ENCODE measurements at regions not wholly inside any gene's neighbourhood (a gene's known extent, or its start where the extent isn't known, plus 50 kb on each side); places are given as distances from the start of the nearest gene placed in this dataset.

- Histone ChIP-seq H3K27ac (no peak overlapping the region), H3K4me3 (no peak overlapping the region), H3K4me1 (peaks cover 15% of the 10 kb centered on the region), H3K4me2 (peak overlapping the region; percentile 49; the same call in 2 of the 3 replicates), H3K9me3 (no peaks in the 10 kb centered on the region)
- no peak for ATAC-seq
- ChIA-PET POLR2A (no interaction called here), CTCF (no interaction called here)
- WGBS (ENCODE audit: missing lambda C conversion rate) = 79% methylated on average over 1 of the region's 1 CpG
- peak; percentile 7 for FAIRE-seq
- no peak for DNase-seq (ENCODE audit: low read depth in 1 of 2, low spot score in 1 of 2)
- TF ChIP-seq E2F6 (IDR thresholded peaks at IDR 0.05; ENCODE audit: borderline replicate concordance, low read depth) (no peak), KDM5A (IDR thresholded peaks at IDR 0.05) (no peak)
Observed at GRCh38 chr3:72411843-72412242, 436.4 kb downstream of the SHQ1 start.

- no peak for FAIRE-seq
- peaks cover 15% of the 10 kb centered on the region for H3K4me1 ChIP-seq
Observed at GRCh38 chr3:72411126-72411525, 437.1 kb downstream of the SHQ1 start.

GRCh38 chr3:72408983-72409779 is 439.1 kb downstream of the SHQ1 start:
- FAIRE-seq (no peak), DNase-seq (ENCODE audit: low read depth in 1 of 2, low spot score in 1 of 2) (no peak), ATAC-seq (no peak)
- WGBS (ENCODE audit: missing lambda C conversion rate) = 92% methylated on average over 5 of the region's 5 CpGs
- ChIA-PET POLR2A (no interaction called here), CTCF (no interaction called here)
- Histone ChIP-seq H3K4me3 (no peak overlapping the region), H3K4me1 (peaks cover 15% of the 10 kb centered on the region), H3K4me2 (no peak overlapping the region), H3K27ac (no peak overlapping the region), H3K9me3 (no peaks in the 10 kb centered on the region)
- no peak for TF ChIP-seq HEYL (CRISPR knock-in tag; IDR thresholded peaks at IDR 0.05)
- no peak for TF ChIP-seq ZFP36 (IDR thresholded peaks at IDR 0.05; ENCODE audit: borderline replicate concordance, partially characterized antibody)
- TF ChIP-seq CTCF (IDR thresholded peaks at IDR 0.05) = no peak
- TF ChIP-seq CBX8 (IDR thresholded peaks at IDR 0.05) = no peak
- TF ChIP-seq REST (IDR thresholded peaks at IDR 0.05) = no peak
- no peak for TF ChIP-seq RARB (CRISPR knock-in tag; IDR thresholded peaks at IDR 0.05)
- TF ChIP-seq NR3C1 (IDR thresholded peaks at IDR 0.05) = no peak
- no peak for TF ChIP-seq PHF8 (IDR thresholded peaks at IDR 0.05; ENCODE audit: borderline replicate concordance, low read depth)
- no peak for TF ChIP-seq MYC (IDR thresholded peaks at IDR 0.05; ENCODE audit: borderline replicate concordance, low read length)
- no peak for TF ChIP-seq SMC3 (IDR thresholded peaks at IDR 0.05)

More at GRCh38 chr3:72411126-72411525, 437.1 kb downstream of the SHQ1 start:
- no peaks in the 10 kb centered on the region for H3K9me3 ChIP-seq
- POLR2A ChIA-PET = no interaction called here
- no peak; a peak in 1 of 6 replicates for ATAC-seq
- DNase-seq (ENCODE audit: low read depth in 1 of 2, low spot score in 1 of 2) = no peak
- H3K4me2 ChIP-seq = peak overlapping the region; percentile 49
- no peak overlapping the region for H3K27ac ChIP-seq
- TF ChIP-seq PHF8 (IDR thresholded peaks at IDR 0.05; ENCODE audit: borderline replicate concordance, low read depth) (no peak), REST (IDR thresholded peaks at IDR 0.05) (no peak), BHLHE40 (IDR thresholded peaks at IDR 0.05; ENCODE audit: low read depth, low read length) (no peak), HOXB5 (CRISPR knock-in tag; IDR thresholded peaks at IDR 0.05) (no peak), MYC (IDR thresholded peaks at IDR 0.05; ENCODE audit: borderline replicate concordance, low read length) (no peak), ATOH8 (CRISPR knock-in tag; IDR thresholded peaks at IDR 0.05; ENCODE audit: low read depth) (no peak), NR3C1 (IDR thresholded peaks at IDR 0.05) (no peak), MAFK (IDR thresholded peaks at IDR 0.05; ENCODE audit: partially characterized antibody) (peak; percentile 48)
- H3K4me3 ChIP-seq = no peak overlapping the region
- CTCF ChIA-PET = no interaction called here
- 30% methylated on average over 2 of the region's 2 CpGs for WGBS (ENCODE audit: missing lambda C conversion rate)
